GM12891 (cell line): ENCODE measurements at regions not wholly inside any gene's neighbourhood (a gene's known extent, or its start where the extent isn't known, plus 50 kb on each side); places are given as distances from the start of the nearest gene placed in this dataset.

ENCODE experiments used
- POLR2A ChIP-seq: IDR thresholded peaks from 2 replicates; pipeline ENCODE4 v1.6.1; 2011; ENCODE audit warnings: low read depth, low read length, control low read depth
- POLR2AphosphoS5 ChIP-seq: IDR thresholded peaks from 2 replicates; pipeline ENCODE4 v1.6.1; 2011; ENCODE audit warnings: low read depth, low read length, control low read depth
- SPI1 ChIP-seq: IDR thresholded peaks from 2 replicates; pipeline ENCODE4 v1.6.1; 2011; ENCODE audit warnings: low read depth, low read length, control low read depth
- TAF1 ChIP-seq: IDR thresholded peaks from 2 replicates; pipeline ENCODE4 v1.6.1; 2011; ENCODE audit warnings: low read depth, low read length, control low read depth

- TF ChIP-seq POLR2A (no peak), POLR2AphosphoS5 (no peak), TAF1 (no peak), SPI1 (no peak)
Observed at GRCh38 chr4:91935217-91935616, 368.5 kb upstream of the GRID2 start.
